ENCODE measurements at regions not wholly inside any gene's neighbourhood (a gene's known extent, or its start where the extent isn't known, plus 50 kb on each side); places are given as distances from the start of the nearest gene placed in this dataset.

DNA sequence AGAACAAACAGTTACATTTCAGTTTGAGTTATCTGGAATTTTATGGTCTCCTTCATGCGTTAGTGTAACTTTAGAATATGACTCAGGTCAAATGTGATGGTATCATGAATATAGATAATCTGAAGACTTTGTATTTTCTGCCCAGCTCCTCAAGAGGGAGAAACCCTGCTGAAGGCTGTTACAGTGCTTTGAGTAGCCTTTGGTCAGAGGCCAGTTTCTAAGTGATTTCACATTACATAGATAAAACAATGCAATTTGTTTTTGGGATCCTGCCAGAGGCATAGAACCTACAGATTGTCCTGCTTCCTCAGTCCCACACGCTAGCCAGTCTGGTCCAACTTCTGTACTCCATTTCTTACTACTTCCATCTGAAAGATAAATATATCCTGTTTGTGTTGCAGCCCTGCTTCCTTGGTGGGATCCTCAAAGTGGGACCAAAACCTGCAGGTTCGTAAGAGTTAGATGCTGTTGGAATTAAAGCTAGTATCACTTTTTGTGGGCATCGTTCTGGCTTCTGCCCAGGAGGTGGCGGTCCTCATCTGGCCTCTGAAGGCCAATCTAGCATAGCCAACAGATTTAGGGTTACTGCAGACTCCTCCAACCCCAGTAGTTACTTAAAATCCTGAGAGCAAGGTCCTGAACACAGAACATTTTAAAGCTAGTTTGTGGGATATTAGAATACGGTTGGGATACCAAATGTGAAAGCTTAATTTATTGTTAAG lies 645.8 kb upstream of the USP24 start:
- TF ChIP-seq CTCF (IDR thresholded peaks at IDR 0.05; ENCODE audit: low read depth, low read length) (no peak; the same call in 1 of the 2 replicates), EZH2phosphoT487 (IDR thresholded peaks at IDR 0.05; ENCODE audit: low read depth) (no peak)

Data from OCI-LY3 (cell line).